ENCODE measurements at regions not wholly inside any gene's neighbourhood (a gene's known extent, or its start where the extent isn't known, plus 50 kb on each side); places are given as distances from the start of the nearest gene placed in this dataset.

- no peak for TF ChIP-seq GABPA (IDR thresholded peaks at IDR 0.05; ENCODE audit: low read depth)
- TF ChIP-seq CTCF (IDR thresholded peaks at IDR 0.05; ENCODE audit: insufficient read depth, low read length): no peak
- no peak for TF ChIP-seq REST (IDR thresholded peaks at IDR 0.05; ENCODE audit: insufficient replicate concordance, low read depth)
- no peak for TF ChIP-seq POLR2AphosphoS5 (IDR thresholded peaks at IDR 0.05; ENCODE audit: low read depth)
- TF ChIP-seq SPI1 (IDR thresholded peaks at IDR 0.05; ENCODE audit: borderline replicate concordance, low read depth): no peak
Observed at GRCh38 chr20:47970282-47970903, 185.1 kb upstream of the SULF2 start.
